ENCODE measurements at regions not wholly inside any gene's neighbourhood (a gene's known extent, or its start where the extent isn't known, plus 50 kb on each side); places are given as distances from the start of the nearest gene placed in this dataset.
A peak's percentile ranks its signal among the peaks of the same experiment; 100 is the strongest.

DNA sequence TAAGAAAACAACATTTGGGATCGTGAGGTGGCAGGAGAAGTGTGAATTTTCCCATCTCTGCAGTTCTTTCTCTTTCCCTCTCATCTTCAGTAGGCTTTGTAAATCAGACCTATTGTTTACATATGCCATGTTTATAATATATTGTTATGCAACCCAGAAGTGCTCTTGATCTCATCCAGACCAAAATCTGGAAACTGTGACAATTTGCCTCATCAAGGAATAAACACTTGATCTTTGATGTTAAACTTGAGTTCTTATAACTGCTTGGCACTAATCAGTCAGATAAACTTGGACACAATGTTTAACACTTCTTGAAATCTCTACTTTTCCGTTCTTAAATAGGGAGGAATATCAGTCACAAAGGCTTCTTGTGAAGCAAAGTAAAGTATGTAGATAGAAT is 384.7 kb downstream of the DMRT2 start:
- no peak for DNase-seq

DNA sequence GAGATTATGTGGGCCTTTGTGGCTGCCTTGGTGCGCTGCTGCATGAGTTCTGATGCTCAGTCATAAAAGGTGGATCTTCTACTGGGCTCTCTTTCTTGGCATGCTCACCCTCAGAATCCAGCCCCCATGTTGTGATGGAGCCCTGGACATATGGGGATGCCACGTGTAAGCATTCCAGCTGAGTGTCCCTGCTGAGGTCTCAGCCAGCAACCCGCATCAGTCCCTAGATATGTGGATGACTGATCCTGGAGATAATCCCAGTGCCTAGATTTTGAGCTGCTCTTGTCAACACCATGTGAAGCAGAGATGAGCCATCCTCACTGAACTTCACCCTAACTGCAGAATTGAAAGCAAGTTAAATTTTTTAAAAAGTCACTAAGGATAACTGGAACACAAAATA is 390.1 kb downstream of the DMRT2 start:
- DNase-seq, result no peak

DNA sequence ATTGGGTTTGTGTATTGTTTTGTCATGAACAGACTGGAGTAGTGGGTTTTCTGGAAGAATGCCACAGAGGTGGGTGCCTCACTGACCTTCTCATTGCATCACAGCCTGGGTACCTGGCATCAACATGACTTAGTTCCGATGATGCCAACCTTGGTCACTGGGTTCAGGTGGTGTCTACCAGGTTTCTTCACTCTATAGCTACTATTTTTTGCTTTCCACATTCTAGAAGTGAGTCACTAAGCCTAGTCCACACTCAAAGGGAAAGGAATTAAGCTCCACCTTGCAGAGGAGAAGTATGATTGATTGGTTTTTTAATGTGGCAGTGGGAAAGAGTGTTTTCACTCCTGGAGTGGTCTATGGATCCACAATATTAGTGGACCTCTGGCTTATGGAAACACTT is 391.9 kb downstream of the DMRT2 start:
- DNase-seq, result no peak

DNA sequence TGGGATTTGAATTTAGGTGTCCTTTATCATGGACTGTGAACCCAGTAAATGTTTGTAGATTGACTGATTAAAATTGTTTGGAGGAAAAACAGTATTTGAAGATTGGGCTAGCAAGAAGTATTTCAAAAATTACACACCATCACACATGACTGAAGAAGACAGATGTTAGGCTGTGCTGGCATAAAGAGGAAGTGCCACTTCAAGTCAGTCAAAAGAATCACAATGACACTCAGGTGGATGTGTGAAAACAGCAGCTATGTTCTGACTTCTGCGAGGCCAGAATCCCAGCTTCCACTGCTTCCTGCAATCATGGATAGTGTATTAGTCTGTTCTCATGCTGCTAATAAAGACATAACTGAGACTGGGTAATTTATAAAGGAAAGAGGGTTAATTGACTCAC is 393.3 kb downstream of the DMRT2 start:
- no peak for DNase-seq

DNA sequence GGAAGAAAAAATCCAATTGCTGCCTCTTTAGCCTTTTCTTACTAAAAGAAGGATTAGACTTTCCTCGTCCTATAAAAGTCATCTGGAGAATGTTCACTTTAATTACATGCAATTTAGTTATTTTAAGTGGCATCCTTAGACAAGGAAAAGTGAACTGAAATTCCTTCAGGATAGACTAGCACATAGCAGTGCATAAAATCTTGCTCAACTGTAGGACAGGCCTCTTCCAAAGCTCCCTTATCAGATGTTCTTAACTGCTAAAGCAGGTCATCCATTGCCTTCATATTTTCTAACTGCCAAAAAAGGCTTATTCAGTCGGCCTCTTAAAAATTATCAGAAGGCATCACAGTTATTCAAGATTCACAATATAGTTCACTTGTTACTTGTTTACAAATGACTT is 396.5 kb downstream of the DMRT2 start:
- no peak for DNase-seq

DNA sequence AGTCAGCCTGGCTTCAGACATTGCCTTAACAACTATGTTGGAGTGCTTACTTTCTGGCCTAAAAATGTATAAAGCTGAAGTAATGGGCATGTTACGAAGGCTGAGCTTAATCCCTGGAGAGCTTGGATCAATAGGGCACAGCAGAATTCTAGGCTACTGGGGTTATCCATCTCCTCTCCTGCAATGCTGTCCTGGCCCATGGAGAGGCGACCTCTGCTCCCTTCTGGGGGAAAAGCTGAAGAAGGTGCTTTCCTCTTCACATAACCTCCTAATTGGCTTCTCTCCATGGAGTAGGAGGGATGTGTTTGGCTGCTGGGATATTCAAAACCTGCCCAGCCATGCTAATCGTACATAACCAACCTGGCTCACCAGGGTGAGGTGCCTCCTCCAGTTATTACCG is 403.5 kb downstream of the DMRT2 start:
- no peak for DNase-seq

DNA sequence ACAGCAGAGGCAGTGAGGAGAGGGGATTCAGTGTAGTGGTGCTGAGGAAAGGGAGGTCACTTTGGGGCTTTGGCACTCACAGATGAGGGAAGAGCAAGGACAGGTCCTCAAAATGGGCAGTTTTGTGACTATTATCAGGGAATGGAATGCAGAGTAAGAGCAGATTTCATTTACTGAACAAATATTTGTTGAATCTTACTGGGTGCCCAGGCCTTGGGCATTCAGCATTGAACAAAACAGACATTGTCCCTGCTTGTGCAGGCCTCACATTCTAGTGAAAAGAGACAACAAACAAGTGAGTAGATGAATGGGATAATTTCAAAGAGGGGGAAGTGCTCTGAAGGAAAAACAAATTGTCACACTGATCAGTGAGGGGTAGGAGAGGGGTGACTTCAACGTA is 404.1 kb downstream of the DMRT2 start:
- no peak for DNase-seq

DNA sequence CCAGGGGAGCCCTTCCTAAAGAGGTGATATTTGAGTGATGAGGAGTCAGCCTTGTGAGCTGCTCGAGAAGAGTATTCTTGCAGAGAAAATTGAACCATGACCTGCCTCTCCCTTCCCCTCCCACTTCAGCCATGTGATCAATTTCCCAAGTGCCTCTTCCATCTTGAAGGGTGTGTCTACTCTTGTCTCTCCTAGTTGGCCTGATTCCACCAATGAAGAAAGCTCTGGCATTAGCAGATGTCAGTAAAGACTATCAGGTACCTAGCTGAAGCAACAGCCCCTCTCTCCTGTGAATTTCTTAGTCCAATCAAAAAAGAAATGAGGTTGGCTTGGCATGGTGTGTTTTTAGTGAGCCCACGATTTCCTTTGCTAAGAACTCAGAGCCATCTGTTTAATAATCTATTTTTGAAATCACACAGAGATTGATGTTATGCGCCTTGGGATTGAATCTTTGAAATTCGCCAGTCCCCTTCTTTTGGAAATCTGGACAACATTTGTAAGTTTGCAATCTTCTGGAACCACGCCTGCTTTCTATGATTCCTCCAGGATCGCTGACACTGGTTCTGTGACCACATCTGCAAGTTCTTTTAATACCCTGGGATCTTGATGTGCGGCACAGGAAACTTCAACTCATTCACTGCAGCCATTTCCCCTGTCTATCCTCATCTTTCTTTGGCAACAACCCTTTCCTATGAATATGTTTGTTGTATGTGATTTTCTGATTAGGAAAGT is 404.6 kb downstream of the DMRT2 start:
- no peak for DNase-seq

DNA sequence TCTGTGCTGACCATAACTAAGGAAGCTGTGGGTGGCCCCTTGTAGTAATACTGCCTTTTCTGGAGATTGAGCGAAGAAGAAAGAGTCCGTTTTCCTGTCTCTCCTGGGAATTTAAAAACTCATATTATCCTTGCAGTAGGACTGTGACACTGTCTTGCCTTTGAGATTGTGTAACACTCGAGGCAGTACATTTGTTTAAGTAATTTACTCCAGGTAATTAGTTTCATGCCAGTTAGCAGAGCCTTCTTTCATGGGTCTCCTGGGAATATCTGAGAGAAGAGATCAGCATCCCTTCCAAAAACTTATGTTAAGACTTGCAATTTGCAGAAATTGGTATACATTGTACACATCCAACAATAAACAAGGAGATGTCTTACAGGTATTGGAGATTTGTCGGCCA is 405.6 kb downstream of the DMRT2 start:
- no peak for DNase-seq

DNA sequence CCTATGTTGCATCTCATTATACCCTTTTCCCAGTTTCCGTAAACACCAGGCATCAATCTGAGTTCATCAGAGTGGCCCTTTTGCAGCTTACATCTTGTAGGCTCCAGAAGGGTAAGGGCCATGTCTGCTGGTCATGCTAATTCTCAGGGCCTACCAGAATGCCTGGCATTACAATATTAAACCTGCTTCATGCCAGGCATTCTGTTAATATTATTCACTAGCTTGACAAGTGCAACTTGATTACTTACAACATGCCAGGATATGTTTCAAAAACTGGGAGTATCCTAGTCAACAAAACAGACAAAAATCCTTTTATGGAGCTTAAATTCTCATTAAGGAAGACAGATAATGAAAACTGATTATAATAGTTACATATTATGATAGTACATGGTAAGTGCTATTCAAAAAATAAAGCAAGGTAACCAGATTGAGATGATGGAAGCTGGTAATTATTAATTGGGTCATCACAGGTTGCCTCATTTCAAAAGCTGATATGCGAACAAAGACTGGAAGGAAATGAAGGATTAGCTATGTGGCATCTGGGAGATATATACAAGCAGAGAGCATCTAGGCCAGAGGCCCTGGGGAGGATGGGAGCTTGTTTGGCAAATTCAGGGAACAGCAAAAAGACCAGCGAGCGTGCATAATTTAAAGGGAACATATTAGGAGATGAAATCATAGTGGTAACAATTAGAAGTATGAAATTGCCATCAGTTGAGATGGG is 406.3 kb downstream of the DMRT2 start:
- DNase-seq, result no peak

DNA sequence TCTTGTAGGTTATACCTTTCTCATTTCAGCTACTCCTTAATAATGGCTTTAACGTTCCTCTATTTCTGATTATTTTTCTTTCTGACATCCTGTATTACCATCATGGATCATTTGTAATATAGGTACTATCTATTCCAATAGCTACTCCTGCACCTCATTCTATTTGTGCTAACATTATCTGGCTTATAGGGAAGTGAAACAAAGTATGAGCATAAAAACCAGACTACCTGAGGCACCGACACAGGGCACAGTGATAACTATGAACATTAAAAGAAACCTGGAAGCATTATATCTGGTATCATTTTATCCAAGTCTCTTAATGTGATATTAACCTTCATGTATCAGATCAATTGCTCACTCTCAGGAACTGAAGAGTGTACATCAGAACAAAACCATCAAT is 407.3 kb downstream of the DMRT2 start:
- no peak for DNase-seq

DNA sequence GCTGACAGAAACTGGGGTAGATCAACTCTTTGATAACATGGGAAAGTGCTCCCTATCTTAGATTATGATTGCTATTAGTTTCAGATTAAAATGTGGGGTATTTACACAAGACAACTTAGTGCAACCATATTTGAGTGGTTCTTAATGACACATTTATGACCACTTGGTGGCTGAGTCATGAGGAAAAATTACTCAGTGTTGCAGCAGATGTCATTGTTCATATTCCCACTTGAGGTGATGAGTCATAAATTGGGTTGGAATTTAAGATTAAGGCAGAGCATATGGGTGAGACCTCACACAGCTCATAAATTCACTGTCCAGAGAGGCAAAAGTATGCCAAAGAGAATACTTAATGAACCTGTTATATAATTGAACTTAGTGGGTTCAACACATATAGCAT is 408.3 kb downstream of the DMRT2 start:
- peak; percentile 82 for DNase-seq

DNA sequence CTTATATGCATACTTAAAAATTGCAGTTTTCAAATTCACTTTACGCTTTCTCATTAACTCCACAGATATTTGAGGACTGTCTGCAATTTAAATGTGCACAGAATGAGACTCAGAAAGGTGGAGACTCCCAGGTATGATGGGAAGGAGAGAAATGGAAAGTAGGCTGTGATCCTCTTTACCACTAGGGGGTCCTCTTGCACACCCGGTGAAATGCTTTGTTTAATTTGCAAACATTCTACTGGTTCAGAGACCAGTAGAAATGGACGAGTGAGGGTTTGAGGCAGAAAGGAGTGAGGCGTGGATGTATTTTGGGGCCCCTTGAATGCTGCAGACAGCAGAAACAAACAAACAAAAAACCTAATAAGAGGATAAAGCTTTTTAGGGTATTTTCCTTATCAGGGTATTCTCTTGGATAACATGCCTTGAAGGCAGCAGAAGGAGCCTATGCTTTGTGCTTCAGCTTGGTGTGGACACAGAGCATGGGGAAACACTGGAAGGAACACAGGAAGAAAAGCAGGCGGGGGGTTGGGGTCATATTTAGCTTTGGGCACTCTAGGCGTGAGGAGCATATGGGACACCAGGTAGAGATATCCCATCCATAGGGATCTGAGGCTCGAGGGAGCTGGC is 410.1 kb downstream of the DMRT2 start:
- peak; percentile 14 for DNase-seq

DNA sequence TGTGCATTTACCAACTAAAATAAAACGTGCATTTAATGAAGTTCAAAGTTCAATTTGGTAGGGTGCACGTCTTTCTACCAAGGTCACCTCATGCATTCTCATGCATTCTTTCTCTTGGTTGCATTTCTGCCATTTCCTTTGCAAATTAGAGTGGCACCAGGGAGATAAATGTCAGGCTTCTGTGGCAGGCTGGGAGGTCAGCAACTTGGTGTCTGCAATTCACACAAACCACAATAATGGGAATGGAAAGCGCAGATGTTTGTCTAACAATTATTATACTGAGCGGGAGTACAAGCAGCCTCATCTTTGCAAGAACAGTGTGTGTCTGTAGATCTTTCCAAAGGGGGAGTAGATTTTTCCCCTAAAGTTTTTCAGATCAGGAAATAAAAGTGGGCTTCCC is 411.7 kb downstream of the DMRT2 start:
- DNase-seq, result no peak

DNA sequence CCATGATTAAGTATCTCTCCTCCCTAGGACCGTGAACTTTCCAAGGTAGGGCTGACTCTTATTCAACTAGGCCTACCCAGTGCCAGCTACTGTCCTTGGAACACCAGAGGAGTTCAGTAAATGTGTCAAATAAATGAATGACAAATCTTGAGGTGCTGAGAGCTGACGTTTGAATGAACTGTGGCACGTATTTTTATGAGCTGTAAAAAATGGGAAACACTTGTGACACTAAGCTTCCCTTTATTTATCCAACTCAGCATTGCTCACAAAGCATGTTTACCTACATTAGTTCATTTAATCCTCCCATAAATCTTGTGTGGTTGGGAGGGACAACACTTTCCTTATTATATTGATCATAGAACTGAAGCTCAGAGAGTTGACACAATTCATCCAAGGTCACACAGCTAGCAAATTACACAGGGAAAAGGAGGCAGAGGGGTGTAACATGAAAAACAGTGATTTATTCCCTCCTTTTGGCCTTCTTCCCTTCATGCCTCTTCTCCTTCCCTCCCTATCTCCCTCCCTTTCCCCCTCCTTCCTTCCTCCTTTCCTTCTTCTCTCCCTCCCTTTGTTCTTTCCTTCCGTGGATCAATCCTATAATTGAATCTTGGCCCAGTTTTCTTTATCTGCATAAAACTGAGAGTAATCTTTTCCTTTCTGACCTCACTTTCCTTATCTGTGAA is 412.6 kb downstream of the DMRT2 start:
- DNase-seq, result peak; percentile 71

DNA sequence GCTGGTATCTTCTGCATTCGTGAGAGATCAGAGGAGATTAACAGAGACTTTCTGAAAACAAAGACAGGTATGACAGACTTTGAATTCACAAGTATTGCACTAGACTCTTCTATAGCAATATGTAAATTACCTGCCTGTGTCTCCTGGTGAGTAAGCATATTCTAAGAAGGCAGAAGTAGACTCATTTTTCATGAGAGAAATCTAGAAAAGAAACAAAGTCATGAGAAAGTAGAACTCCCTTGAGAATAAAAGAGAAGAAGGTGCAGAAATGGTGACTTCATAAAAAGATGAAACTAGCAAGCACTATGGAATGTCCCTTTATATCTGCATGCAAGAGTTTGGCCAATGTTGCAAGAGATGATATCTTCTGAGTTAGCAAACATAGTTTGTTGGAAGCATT is 419.8 kb downstream of the DMRT2 start:
- DNase-seq, result no peak

DNA sequence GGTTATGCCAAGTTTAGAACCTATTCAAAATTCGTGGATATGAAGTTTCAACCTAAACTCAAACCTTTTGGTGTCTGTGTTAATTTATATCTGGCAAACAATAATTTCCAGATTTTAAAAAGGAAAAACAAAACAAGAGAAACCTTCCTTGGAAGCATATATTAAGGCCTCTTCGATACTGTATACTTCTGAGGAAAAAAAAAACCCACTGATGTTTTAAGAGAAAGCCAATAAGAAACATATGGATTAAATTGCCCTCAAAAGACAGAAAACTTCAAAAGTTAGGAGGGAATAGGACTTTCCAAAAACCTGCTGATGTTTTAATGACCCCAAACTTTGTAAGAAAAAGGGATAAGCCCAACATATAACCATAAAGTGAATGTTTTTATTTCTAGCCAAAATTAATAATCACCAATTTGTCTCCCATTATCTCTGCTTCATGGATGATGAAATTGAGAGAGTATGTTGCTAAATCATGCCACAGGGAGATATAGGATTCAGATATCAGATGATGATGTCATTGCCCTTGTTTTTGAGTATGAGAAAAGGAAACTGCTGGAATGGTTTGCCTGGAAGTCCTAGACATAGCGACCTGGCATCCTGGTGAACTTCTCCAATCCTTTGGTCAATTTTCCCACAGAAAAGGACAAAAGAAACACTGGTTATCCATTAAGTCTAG is 423.9 kb downstream of the DMRT2 start:
- no peak for DNase-seq

DNA sequence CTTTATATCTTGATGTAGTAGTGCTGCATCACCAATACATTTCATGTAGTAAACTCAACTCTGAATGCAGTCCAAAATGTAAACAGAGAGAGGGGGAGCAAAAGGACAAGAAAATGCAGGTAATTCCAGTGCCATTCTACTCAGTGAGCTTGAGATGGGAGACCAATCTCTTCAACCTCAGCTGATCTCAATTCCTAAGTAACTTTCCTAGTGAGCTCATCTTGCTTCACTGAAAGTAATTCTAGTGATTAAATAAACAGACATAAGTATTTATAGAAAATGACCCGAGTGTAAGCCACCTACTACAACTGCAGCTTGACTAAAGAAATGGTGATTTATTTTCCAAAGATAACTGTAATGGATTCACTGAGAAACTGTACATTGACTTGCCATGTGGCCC is 424.5 kb downstream of the DMRT2 start:
- DNase-seq, result no peak

DNA sequence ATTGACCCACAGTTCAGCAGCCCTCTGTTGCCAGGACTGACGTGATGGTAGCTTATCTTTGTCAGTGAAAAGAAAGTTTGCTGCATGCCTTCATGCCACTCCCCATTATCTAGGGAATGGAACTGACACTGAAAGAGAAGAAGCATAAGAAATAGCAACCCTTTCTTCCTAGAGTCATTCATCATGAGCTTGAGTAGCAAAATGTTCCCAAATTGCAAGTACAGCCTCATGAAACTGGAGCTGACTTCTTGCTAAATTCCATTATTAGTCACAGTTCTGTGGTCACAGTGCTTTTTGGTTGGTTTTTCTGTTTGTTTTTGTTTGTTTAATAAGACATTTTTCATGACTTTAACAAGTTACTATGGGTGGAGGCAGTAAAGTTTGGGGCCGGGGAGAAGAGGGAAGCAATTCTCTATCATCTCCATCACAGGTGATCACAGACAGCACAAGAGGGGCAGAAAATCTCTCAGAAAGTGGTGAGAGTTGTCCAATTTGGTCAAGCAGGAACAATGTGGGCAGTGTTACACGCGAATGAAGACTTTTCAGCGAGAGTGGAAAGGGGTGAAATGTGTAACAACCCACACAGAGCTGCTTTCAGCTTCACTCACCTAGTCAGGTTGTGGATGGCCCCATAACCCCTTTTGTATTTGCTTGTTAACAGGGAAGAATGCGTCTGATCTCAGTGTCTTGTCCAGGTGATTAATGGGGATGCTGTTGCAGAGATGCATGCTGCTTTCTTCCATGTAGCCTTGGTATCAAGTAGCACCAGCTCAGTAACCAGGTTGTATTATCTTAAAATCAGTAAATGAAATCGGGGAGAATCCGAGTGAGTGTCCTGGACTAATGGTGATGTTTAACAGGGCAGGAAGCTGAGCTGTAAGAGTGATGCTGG is 440.4 kb downstream of the DMRT2 start:
- no peak for DNase-seq

DNA sequence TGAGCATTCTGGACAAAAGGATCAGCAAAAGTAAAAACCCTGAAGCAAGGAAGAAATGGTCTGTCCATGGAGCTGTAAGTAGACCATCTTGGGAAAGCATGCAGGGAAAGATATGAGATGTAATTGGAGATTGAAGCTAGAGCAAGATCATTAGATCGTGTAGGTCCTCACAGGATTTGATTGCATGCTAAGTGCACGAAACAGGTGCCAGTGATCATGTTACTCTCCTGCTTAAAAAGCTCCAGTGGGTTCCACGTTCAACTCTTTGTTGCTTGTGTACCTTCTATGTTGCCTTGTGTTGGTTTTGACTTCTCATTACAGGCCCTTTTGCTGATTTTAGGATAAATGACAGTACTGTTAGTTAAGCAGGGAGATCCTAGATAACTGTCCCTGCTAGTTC is 442.0 kb downstream of the DMRT2 start:
- DNase-seq, result no peak

DNA sequence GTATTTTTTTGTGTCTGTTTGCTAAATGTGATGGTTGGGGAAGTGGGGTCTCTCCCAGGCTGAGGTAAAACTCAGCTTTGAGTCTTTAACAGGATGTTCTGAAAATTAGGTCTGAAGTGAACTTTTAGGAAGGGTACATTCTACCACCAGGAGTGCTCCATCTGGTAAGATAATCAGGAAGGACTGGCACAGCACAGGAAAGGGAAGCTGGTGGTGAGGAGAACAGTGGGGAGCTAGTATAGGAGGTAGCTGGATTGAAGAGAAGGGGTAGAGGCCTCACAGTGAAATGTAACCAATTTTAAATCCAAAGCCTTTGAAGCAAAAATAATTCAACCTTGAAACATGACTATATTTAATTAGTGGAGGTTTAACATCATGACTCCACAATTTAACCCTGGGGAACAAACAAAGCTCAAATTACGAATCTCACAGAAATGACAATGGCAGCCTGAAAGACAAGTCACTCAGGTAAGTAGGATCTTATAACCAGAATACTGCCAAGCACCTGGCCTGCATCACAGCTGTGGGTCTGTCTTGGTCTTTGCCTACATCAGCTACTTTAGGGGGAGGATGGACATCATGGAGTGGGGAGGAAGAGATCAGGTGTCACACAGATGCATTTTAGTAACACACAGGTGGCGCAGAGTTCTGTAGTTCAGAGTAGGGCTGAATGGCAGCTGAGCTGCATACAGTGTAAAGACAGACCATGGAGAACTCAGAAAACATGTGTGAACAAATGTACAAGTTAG is 445.3 kb downstream of the DMRT2 start:
- DNase-seq, result peak; percentile 59

Measured in DMS153 (cell line).